Testis (tissue), 2 donors: ENCODE measurements at regions not wholly inside any gene's neighbourhood (a gene's known extent, or its start where the extent isn't known, plus 50 kb on each side); places are given as distances from the start of the nearest gene placed in this dataset.

ENCODE experiments used
- DNase-seq: peaks from one replicate; pipeline ENCODE4 v3.0.0-alpha.2; 2019
- H3K27ac ChIP-seq, 2 donors: fragments of 200-600 bp; sonication (generic); one replicate each; pipeline ENCODE4 v1.5.1; 2019
- H3K27me3 ChIP-seq: fragments of 200-600 bp; sonication (generic); one replicate; pipeline ENCODE4 v1.5.1; 2019
- H3K36me3 ChIP-seq: fragments of 200-600 bp; sonication (generic); one replicate; pipeline ENCODE4 v1.5.1; 2017; ENCODE audit warnings: low read depth; ENCODE audit errors: missing control alignments
- H3K4me1 ChIP-seq: fragments of 200-600 bp; sonication (generic); one replicate; pipeline ENCODE4 v1.5.1; 2019
- H3K4me3 ChIP-seq, 2 donors: fragments of 200-600 bp; sonication (generic); one replicate each; pipeline ENCODE4 v1.5.1; 2017 to 2019
- H3K9me3 ChIP-seq: fragments of 200-600 bp; sonication (generic); one replicate; pipeline ENCODE4 v1.5.1; 2017
- CTCF ChIP-seq, 3 experiments: fragments of 450-650 bp in 2 of 3; fragments of 200-600 bp in 1 of 3; sonication (generic) in 1 of 3; IDR thresholded peaks; one replicate each; pipeline ENCODE4 v1.5.1; 2016 to 2019; ENCODE audit warnings: antibody characterized with exemption in 3 of 3, mild to moderate bottlenecking in 2 of 3, moderate library complexity in 1 of 3
- POLR2A ChIP-seq: fragments of 450-650 bp; IDR thresholded peaks from one replicate; pipeline ENCODE4 v1.6.1; 2017; ENCODE audit warnings: antibody characterized with exemption, mild to moderate bottlenecking, moderate library complexity
- WGBS, 2 donors: methylation state at CpG; one replicate each; pipeline ENCODE4 v1.1.5; 2018; 5-methylcytosine and 5-hydroxymethylcytosine counted together
- intact Hi-C: fragments of 100-400 bp; cut with DNase I; formaldehyde crosslinking; loops from one replicate; pipeline ENCODE4 v1.15.1; 2023; ENCODE audit warnings: low total_unique reads

GRCh38 chr2:138182250-138182936, 218.1 kb downstream of the HNMT start:
- H3K4me3 ChIP-seq = no peak overlapping the region
- no peaks in the 10 kb centered on the region for H3K4me1 ChIP-seq
- no peaks in the 10 kb centered on the region for H3K36me3 ChIP-seq
- WGBS, 2 donors = 89 to 92% methylated on average over 6 of the region's 6 CpGs
- DNase-seq = no peak
- intact Hi-C loops = no loop called here
- no peaks in the 10 kb centered on the region for H3K9me3 ChIP-seq
- H3K27ac ChIP-seq = no peak overlapping the region
- TF ChIP-seq POLR2A = no peak
- no peak for TF ChIP-seq CTCF (IDR thresholded peaks at IDR 0.05)
- H3K27me3 ChIP-seq = no peaks in the 10 kb centered on the region

DNA sequence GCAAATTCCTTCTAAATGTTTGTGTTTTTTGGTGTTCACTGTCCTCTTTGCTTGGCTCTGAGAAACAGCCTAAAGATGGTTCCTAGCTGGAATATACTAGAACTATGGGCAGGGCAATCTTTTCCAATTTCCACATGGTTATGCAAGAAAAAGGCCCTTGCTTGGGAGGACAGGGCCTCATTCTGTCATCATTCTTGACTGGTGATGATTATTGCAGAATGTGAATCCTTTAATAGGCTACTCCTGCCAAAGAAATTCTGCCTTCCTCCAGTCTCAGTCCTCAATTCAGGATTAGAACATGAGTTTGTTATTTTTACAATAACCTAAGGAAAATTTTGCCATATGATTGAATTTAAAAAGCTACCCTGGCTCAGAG, 218.7 kb downstream of the HNMT start:
- Histone ChIP-seq H3K4me3 (no peak overlapping the region), H3K27ac (no peak overlapping the region), H3K27me3 (no peaks in the 10 kb centered on the region), H3K9me3 (no peaks in the 10 kb centered on the region), H3K4me1 (no peaks in the 10 kb centered on the region), H3K36me3 (no peaks in the 10 kb centered on the region)
- DNase-seq = no peak
- intact Hi-C loops = no loop called here
- TF ChIP-seq POLR2A = no peak
- no peak for TF ChIP-seq CTCF (IDR thresholded peaks at IDR 0.05)

- no peak overlapping the region for H3K27ac ChIP-seq
- H3K36me3 ChIP-seq = no peaks in the 10 kb centered on the region
- no peak for TF ChIP-seq CTCF (IDR thresholded peaks at IDR 0.05)
- H3K4me1 ChIP-seq = no peaks in the 10 kb centered on the region
- 88 to 95% methylated on average over 2 of the region's 2 CpGs for WGBS, 2 donors
- H3K27me3 ChIP-seq = no peaks in the 10 kb centered on the region
- no peak overlapping the region for H3K4me3 ChIP-seq
- no peak for DNase-seq
- no peaks in the 10 kb centered on the region for H3K9me3 ChIP-seq
- intact Hi-C loops = no loop called here
Observed at GRCh38 chr2:138183705-138184104, 219.4 kb downstream of the HNMT start.

GRCh38 chr2:138184428-138184827, 220.2 kb downstream of the HNMT start:
- Histone ChIP-seq H3K27ac (no peak overlapping the region), H3K4me3 (no peak overlapping the region), H3K4me1 (no peaks in the 10 kb centered on the region), H3K36me3 (no peaks in the 10 kb centered on the region), H3K27me3 (no peaks in the 10 kb centered on the region), H3K9me3 (no peaks in the 10 kb centered on the region)
- intact Hi-C loops = no loop called here
- DNase-seq = no peak
- TF ChIP-seq POLR2A = no peak
- no peak for TF ChIP-seq CTCF (IDR thresholded peaks at IDR 0.05)
- WGBS, 2 donors = 93 to 100% methylated on average over 1 of the region's 1 CpG

GRCh38 chr2:138185827-138186226, 221.6 kb downstream of the HNMT start:
- intact Hi-C loops = no loop called here
- DNase-seq = no peak
- WGBS, 2 donors = 89 to 91% methylated on average over 5 of the region's 5 CpGs
- Histone ChIP-seq H3K9me3 (no peaks in the 10 kb centered on the region), H3K27ac (no peak overlapping the region), H3K4me1 (no peaks in the 10 kb centered on the region), H3K27me3 (no peaks in the 10 kb centered on the region), H3K4me3 (no peak overlapping the region), H3K36me3 (no peaks in the 10 kb centered on the region)
- TF ChIP-seq POLR2A (no peak), CTCF (IDR thresholded peaks at IDR 0.05) (no peak)
